Smooth muscle cell (in vitro differentiated cells): ENCODE measurements at regions not wholly inside any gene's neighbourhood (a gene's known extent, or its start where the extent isn't known, plus 50 kb on each side); places are given as distances from the start of the nearest gene placed in this dataset.

Source experiments
- DNase-seq: peaks from one replicate; lab custom pipeline; 2025; ENCODE audit not compliant: unreplicated experiment; lab: John Stamatoyannopoulos, UW
- H2AFZ ChIP-seq: fragments of 200-600 bp; sonication (generic); 2 replicates; pipeline ENCODE4 v1.6.0; 2016; ENCODE audit warnings: antibody characterized with exemption, low read depth, mild to moderate bottlenecking
- H3F3A ChIP-seq: fragments of 200-600 bp; sonication (generic); 2 replicates; pipeline ENCODE4 v1.6.0; 2017; ENCODE audit warnings: antibody characterized with exemption, low read depth
- H3K27ac ChIP-seq: fragments of 200-600 bp; sonication (generic); 2 replicates; pipeline ENCODE4 v1.5.1; 2016; ENCODE audit warnings: low read depth, mild to moderate bottlenecking
- H3K27me3 ChIP-seq: fragments of 200-600 bp; sonication (generic); 2 replicates; pipeline ENCODE4 v1.6.1; 2016; ENCODE audit warnings: low read depth, mild to moderate bottlenecking
- H3K36me3 ChIP-seq: fragments of 200-600 bp; sonication (generic); 2 replicates; pipeline ENCODE4 v1.5.1; 2016; ENCODE audit warnings: low read depth
- H3K4me1 ChIP-seq: fragments of 200-600 bp; sonication (generic); 2 replicates; pipeline ENCODE4 v1.5.1; 2016; ENCODE audit warnings: low read depth
- H3K4me2 ChIP-seq: fragments of 200-600 bp; sonication (generic); 2 replicates; pipeline ENCODE4 v1.6.0; 2016; ENCODE audit warnings: mild to moderate bottlenecking
- H3K4me3 ChIP-seq: fragments of 200-600 bp; sonication (generic); 2 replicates; pipeline ENCODE4 v1.5.1; 2016; ENCODE audit warnings: mild to moderate bottlenecking
- H3K79me2 ChIP-seq: fragments of 200-600 bp; sonication (generic); 2 replicates; pipeline ENCODE4 v1.6.0; 2016; ENCODE audit warnings: low read depth, mild to moderate bottlenecking
- H3K9ac ChIP-seq: fragments of 200-600 bp; sonication (generic); 2 replicates; pipeline ENCODE4 v1.6.0; 2016; ENCODE audit warnings: low read depth
- H3K9me3 ChIP-seq: fragments of 200-600 bp; sonication (generic); replicated peaks from 2 replicates; pipeline ENCODE4 v1.5.1; 2016; ENCODE audit warnings: low read depth
- H4K20me1 ChIP-seq: fragments of 200-600 bp; sonication (generic); 2 replicates; pipeline ENCODE4 v1.6.0; 2016; ENCODE audit warnings: low read depth
- WGBS: methylation state at CpG from one replicate; pipeline ENCODE4 v1.1.7; 2016; ENCODE audit warnings: low lambda C conversion rate; 5-methylcytosine and 5-hydroxymethylcytosine counted together
- TF ChIP-seq, protein P1 (sequence below): fragments of 200-600 bp; sonication (generic); IDR thresholded peaks from 2 replicates; pipeline ENCODE4 v1.5.1; 2017; ENCODE audit warnings: borderline replicate concordance, mild to moderate bottlenecking, antibody characterized with exemption; ENCODE audit not compliant: insufficient read depth, poor library complexity, severe bottlenecking

DNA sequence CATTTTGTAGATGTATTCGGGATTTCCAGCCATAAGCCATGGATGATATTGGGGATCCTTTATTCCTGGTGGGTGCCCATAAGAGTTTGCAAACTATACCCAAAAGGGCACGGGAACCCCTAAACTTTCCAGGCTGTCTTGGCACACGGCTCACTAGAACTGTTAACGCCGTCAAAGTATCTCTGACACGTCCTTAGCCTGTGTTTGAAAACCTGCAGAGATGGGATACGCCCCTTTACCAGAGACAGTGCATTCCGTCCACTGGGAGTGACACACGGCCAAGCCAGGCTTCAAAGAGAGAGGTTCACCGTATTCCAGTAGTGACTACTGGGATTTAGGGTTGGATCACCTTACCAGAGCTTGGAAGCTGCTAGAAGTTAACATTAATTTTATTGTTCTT lies 95.0 kb downstream of the THBS2 start:
- Histone ChIP-seq H3K4me3 (no peak overlapping the region), H3K27ac (no peak overlapping the region), H3K4me2 (no peak overlapping the region), H2AFZ (peak overlapping the region; percentile 30), H3K79me2 (no peaks in the 10 kb centered on the region), H4K20me1 (no peaks in the 10 kb centered on the region), H3K27me3 (no peaks in the 10 kb centered on the region), H3K9me3 (no peaks in the 10 kb centered on the region), H3K9ac (no peak overlapping the region), H3K4me1 (no peaks in the 10 kb centered on the region), H3F3A (no peaks in the 10 kb centered on the region), H3K36me3 (no peaks in the 10 kb centered on the region)
- TF ChIP-seq, protein P1, sequence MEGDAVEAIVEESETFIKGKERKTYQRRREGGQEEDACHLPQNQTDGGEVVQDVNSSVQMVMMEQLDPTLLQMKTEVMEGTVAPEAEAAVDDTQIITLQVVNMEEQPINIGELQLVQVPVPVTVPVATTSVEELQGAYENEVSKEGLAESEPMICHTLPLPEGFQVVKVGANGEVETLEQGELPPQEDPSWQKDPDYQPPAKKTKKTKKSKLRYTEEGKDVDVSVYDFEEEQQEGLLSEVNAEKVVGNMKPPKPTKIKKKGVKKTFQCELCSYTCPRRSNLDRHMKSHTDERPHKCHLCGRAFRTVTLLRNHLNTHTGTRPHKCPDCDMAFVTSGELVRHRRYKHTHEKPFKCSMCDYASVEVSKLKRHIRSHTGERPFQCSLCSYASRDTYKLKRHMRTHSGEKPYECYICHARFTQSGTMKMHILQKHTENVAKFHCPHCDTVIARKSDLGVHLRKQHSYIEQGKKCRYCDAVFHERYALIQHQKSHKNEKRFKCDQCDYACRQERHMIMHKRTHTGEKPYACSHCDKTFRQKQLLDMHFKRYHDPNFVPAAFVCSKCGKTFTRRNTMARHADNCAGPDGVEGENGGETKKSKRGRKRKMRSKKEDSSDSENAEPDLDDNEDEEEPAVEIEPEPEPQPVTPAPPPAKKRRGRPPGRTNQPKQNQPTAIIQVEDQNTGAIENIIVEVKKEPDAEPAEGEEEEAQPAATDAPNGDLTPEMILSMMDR = no peak
- DNase-seq = no peak
- WGBS = 86% methylated on average over 10 of the region's 10 CpGs

DNA sequence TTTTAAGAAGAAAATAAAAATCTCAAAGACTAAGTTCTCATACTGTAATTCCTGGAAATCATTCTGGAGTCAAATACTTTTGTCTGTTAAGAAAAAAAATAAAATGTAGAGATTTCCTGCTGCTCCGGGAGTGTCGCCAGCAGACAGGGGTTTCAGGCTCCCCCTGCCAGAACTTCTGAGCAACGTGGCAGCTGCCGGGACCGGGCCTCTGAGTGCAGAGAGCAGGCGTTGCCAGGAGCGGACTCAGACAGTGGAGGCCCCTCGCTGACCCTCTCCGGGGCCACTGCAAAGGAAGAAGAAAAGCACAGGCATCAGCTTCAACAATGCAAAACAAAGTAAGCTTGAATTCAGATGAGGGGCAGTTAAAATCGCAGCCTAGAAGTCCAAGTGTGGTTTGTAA lies 95.5 kb downstream of the THBS2 start:
- Histone ChIP-seq H3K4me2 (no peak overlapping the region), H3F3A (no peaks in the 10 kb centered on the region), H2AFZ (peak overlapping the region; percentile 30), H3K4me3 (no peak overlapping the region), H3K27ac (no peak overlapping the region), H3K9me3 (no peaks in the 10 kb centered on the region), H3K4me1 (no peaks in the 10 kb centered on the region), H3K27me3 (no peaks in the 10 kb centered on the region), H3K79me2 (no peaks in the 10 kb centered on the region), H3K9ac (no peak overlapping the region), H4K20me1 (no peaks in the 10 kb centered on the region), H3K36me3 (no peaks in the 10 kb centered on the region)
- 70% methylated on average over 10 of the region's 10 CpGs for WGBS
- TF ChIP-seq, protein P1 = no peak
- DNase-seq = no peak

DNA sequence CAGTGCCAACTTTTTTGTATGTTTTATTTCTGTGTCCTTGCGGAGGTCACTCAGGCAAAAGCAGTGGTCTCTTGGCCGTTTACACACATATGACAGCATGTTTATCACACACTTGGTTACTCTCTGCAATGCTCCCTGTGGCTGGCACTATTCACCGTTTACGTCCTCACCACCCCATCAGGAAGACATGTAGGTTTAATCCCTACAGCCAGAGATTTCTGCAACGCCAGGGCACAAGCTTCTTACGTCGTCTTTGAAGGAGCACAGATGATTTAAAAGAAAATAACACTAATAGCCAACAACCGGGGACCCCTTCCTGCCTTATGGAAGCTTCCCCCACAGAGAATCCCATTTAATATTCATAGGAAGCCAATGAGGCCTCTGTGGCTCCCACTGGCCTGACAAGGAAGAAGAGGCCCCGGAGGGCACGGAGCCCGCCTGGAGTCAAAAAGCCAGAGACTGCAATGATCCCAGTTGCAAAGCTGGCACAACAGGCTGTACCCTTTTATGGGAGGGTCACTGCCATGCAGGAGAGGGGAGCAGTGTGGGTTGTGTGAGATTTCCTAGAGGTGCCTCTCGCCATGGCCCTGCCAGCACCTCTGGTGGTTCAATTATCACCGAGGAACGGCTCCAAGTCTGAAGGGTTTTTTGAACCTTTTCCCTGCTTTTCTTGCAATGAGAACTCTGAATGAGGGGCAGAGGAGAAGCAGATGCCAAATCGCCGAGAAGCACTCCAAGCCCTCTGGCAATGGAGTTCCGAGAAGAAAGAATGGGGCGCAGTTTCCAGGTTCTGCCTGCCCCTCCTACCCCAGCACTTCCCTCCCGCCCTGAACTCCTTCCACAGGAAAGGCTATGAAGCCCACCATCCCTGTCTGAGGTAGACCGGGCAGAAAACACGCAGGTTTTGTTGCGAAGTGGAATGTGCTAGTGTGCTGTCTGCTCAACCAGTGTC lies 96.2 kb downstream of the THBS2 start:
- H3K27me3 ChIP-seq = no peaks in the 10 kb centered on the region
- H3K9ac ChIP-seq = no peak overlapping the region
- H4K20me1 ChIP-seq = no peaks in the 10 kb centered on the region
- DNase-seq = no peak
- TF ChIP-seq, protein P1 = no peak
- no peaks in the 10 kb centered on the region for H3K4me1 ChIP-seq
- no peaks in the 10 kb centered on the region for H3K36me3 ChIP-seq
- H3K79me2 ChIP-seq = no peaks in the 10 kb centered on the region
- H3K4me3 ChIP-seq = no peak overlapping the region
- no peaks in the 10 kb centered on the region for H3F3A ChIP-seq
- peak overlapping the region; percentile 30 for H2AFZ ChIP-seq
- 92% methylated on average over 22 of the region's 22 CpGs for WGBS
- H3K9me3 ChIP-seq = no peaks in the 10 kb centered on the region
- H3K27ac ChIP-seq = no peak overlapping the region
- H3K4me2 ChIP-seq = no peak overlapping the region

DNA sequence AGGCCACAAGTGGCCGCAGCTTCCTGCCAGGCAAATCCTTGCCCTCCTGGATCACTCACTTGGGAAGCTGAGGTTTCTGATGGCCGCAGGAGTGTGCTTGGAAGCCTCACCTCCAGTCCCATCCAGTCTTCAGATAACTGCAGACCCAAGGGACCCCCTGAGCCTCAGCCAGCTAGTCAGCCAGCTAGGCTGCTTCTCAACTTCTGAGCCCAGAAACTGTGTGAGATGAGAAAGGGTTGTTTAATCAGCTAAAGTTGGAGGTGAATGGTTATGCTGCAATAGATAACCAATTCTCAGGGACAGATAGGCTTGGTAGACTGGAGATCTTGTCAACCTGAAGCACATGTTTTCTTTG lies 96.9 kb downstream of the THBS2 start:
- Histone ChIP-seq H3K4me3 (no peak overlapping the region), H3K4me1 (no peaks in the 10 kb centered on the region), H3K79me2 (no peaks in the 10 kb centered on the region), H2AFZ (peak overlapping the region; percentile 38), H3K36me3 (no peaks in the 10 kb centered on the region), H4K20me1 (no peaks in the 10 kb centered on the region), H3K27ac (peak overlapping the region; percentile 32), H3K4me2 (no peak overlapping the region), H3K9me3 (no peaks in the 10 kb centered on the region), H3K27me3 (no peaks in the 10 kb centered on the region), H3F3A (no peaks in the 10 kb centered on the region), H3K9ac (no peak overlapping the region)
- TF ChIP-seq, protein P1 = no peak
- WGBS = 94% methylated on average over 2 of the region's 2 CpGs
- no peak for DNase-seq
